DND-41 (cell line): ENCODE measurements at regions not wholly inside any gene's neighbourhood (a gene's known extent, or its start where the extent isn't known, plus 50 kb on each side); places are given as distances from the start of the nearest gene placed in this dataset.

Experiments
- ATAC-seq: fragments of 200-7000 bp; cut with Tn5 transposase; 3 replicates; pipeline ENCODE4 v1.9.1; 2021; ENCODE audit warnings: low read depth; ENCODE audit not compliant: insufficient read depth
- DNase-seq: peaks from one replicate; pipeline ENCODE4 v3.0.0-alpha.2; 2020
- H2AFZ ChIP-seq: 2 replicates; pipeline ENCODE4 v1.6.0; 2012; ENCODE audit warnings: low read depth, low read length
- H3K27ac ChIP-seq: 2 replicates; pipeline ENCODE4 v1.5.1; 2012; ENCODE audit warnings: low read length, inconsistent platforms
- H3K27me3 ChIP-seq: fragments of 200-600 bp; sonication (generic); 2 replicates; pipeline ENCODE4 v1.6.0; 2012; ENCODE audit warnings: low read length, mild to moderate bottlenecking, inconsistent platforms; ENCODE audit not compliant: insufficient read depth, poor library complexity
- H3K36me3 ChIP-seq: 2 replicates; pipeline ENCODE4 v1.5.1; 2012; ENCODE audit warnings: low read length, inconsistent platforms; ENCODE audit not compliant: insufficient read depth
- H3K4me1 ChIP-seq: 2 replicates; pipeline ENCODE4 v1.5.1; 2012; ENCODE audit warnings: mild to moderate bottlenecking, low read length; ENCODE audit not compliant: insufficient read depth
- H3K4me2 ChIP-seq: 2 replicates; pipeline ENCODE4 v1.6.0; 2012; ENCODE audit warnings: mild to moderate bottlenecking, moderate library complexity, low read length, inconsistent platforms; ENCODE audit not compliant: insufficient read depth
- H3K4me3 ChIP-seq, 2 experiments: fragments of 200-600 bp in 1 of 2; shearing (Covaris generic) in 1 of 2; 2 replicates each; pipeline ENCODE4 v1.5.1; 2012 to 2016; ENCODE audit warnings: inconsistent platforms in 2 of 2, low read length in 2 of 2, mild to moderate bottlenecking in 2 of 2, low read depth in 1 of 2, moderate library complexity in 1 of 2
- H3K79me2 ChIP-seq: 2 replicates; pipeline ENCODE4 v1.6.0; 2012; ENCODE audit warnings: low read length, inconsistent platforms; ENCODE audit not compliant: insufficient read depth
- H3K9ac ChIP-seq: 2 replicates; pipeline ENCODE4 v1.6.0; 2012; ENCODE audit warnings: low read depth, mild to moderate bottlenecking, inconsistent platforms, low read length, moderate library complexity
- H3K9me3 ChIP-seq: 2 replicates; pipeline ENCODE4 v1.5.1; 2012; ENCODE audit warnings: low read length, moderate library complexity, mild to moderate bottlenecking, inconsistent platforms; ENCODE audit not compliant: insufficient read depth, severe bottlenecking
- H4K20me1 ChIP-seq: 2 replicates; pipeline ENCODE4 v1.6.0; 2012; ENCODE audit warnings: low read length; ENCODE audit not compliant: insufficient read depth
- EZH2 ChIP-seq: IDR thresholded peaks from 3 replicates; pipeline ENCODE4 v1.6.1; 2012; ENCODE audit warnings: borderline replicate concordance, low read depth, mild to moderate bottlenecking, moderate library complexity, low read length, inconsistent platforms; ENCODE audit not compliant: severe bottlenecking
- TF ChIP-seq, protein P1 (sequence below): IDR thresholded peaks from 2 replicates; pipeline ENCODE4 v1.5.1; 2012; ENCODE audit warnings: borderline replicate concordance, low read length, moderate library complexity, mild to moderate bottlenecking; ENCODE audit not compliant: poor library complexity, severe bottlenecking; ENCODE audit errors: extremely low read depth

DNA sequence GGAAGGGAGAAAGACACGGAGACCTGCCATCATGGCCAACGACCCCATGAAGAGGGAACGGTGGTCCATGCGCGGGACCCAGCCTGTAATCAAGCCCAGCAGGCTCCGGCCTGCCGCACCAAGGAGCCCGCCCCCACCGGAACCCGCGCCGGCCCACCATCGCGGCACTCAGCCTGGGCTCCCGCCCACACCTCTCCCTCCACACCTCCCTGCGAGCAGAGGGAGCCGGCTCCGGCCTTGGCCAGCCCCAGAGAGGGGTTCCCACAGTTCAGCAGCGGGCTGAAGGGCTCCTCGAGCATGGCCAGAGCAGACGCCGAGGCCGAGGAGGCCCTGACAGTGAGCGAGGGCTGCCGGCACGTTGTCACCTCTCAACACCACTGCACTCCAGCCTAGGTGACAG is 1302.8 kb upstream of the CNTN5 start:
- Histone ChIP-seq H3K4me3 (no peak overlapping the region), H4K20me1 (no peaks in the 10 kb centered on the region), H3K9me3 (no peaks in the 10 kb centered on the region), H3K4me2 (no peak overlapping the region), H3K4me1 (no peaks in the 10 kb centered on the region), H2AFZ (no peak overlapping the region), H3K36me3 (no peaks in the 10 kb centered on the region), H3K79me2 (no peaks in the 10 kb centered on the region), H3K9ac (no peak overlapping the region), H3K27me3 (no peaks in the 10 kb centered on the region), H3K27ac (no peak overlapping the region)
- DNase-seq (no peak), ATAC-seq (no peak)
- TF ChIP-seq EZH2: no peak
- TF ChIP-seq, protein P1, sequence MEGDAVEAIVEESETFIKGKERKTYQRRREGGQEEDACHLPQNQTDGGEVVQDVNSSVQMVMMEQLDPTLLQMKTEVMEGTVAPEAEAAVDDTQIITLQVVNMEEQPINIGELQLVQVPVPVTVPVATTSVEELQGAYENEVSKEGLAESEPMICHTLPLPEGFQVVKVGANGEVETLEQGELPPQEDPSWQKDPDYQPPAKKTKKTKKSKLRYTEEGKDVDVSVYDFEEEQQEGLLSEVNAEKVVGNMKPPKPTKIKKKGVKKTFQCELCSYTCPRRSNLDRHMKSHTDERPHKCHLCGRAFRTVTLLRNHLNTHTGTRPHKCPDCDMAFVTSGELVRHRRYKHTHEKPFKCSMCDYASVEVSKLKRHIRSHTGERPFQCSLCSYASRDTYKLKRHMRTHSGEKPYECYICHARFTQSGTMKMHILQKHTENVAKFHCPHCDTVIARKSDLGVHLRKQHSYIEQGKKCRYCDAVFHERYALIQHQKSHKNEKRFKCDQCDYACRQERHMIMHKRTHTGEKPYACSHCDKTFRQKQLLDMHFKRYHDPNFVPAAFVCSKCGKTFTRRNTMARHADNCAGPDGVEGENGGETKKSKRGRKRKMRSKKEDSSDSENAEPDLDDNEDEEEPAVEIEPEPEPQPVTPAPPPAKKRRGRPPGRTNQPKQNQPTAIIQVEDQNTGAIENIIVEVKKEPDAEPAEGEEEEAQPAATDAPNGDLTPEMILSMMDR: no peak

- DNase-seq (no peak), ATAC-seq (no peak)
- Histone ChIP-seq H3K9ac (no peak overlapping the region), H3K36me3 (no peaks in the 10 kb centered on the region), H4K20me1 (no peaks in the 10 kb centered on the region), H3K27me3 (no peaks in the 10 kb centered on the region), H2AFZ (no peak overlapping the region), H3K4me3 (no peak overlapping the region), H3K4me1 (no peaks in the 10 kb centered on the region), H3K9me3 (no peaks in the 10 kb centered on the region), H3K4me2 (no peak overlapping the region), H3K79me2 (no peaks in the 10 kb centered on the region), H3K27ac (no peak overlapping the region)
- TF ChIP-seq EZH2: no peak
- TF ChIP-seq, protein P1: no peak
Measured at GRCh38 chr11:97722065-97722464, 1298.7 kb upstream of the CNTN5 start.

DNA sequence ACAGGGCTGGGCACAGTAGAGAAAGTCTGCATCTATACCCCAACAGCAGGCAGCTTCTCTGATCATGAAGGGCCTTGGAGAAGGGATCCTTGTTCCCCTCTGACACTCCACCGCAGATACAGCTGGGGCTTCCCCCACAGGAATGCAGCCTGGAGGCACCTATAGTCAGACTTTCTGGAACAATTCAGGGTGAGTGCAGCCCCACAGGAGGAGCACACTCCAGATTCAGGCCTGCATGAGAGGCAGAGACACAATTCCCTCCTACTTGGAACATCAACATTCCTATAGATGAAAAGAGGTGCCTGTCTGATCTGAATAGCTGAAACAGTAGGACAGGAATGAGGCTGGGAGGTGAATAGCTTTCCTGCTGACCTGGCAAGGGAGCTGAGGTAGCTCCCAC is 1298.0 kb upstream of the CNTN5 start:
- H3K27ac ChIP-seq: no peak overlapping the region
- no peak for TF ChIP-seq EZH2
- TF ChIP-seq, protein P1: no peak
- H3K9me3 ChIP-seq: no peaks in the 10 kb centered on the region
- ATAC-seq: no peak
- no peaks in the 10 kb centered on the region for H3K4me1 ChIP-seq
- no peaks in the 10 kb centered on the region for H3K79me2 ChIP-seq
- no peaks in the 10 kb centered on the region for H3K36me3 ChIP-seq
- no peak overlapping the region for H3K4me2 ChIP-seq
- no peak overlapping the region for H3K9ac ChIP-seq
- H3K27me3 ChIP-seq: no peaks in the 10 kb centered on the region
- H4K20me1 ChIP-seq: no peaks in the 10 kb centered on the region
- DNase-seq: no peak
- H2AFZ ChIP-seq: no peak overlapping the region
- no peak overlapping the region for H3K4me3 ChIP-seq

DNA sequence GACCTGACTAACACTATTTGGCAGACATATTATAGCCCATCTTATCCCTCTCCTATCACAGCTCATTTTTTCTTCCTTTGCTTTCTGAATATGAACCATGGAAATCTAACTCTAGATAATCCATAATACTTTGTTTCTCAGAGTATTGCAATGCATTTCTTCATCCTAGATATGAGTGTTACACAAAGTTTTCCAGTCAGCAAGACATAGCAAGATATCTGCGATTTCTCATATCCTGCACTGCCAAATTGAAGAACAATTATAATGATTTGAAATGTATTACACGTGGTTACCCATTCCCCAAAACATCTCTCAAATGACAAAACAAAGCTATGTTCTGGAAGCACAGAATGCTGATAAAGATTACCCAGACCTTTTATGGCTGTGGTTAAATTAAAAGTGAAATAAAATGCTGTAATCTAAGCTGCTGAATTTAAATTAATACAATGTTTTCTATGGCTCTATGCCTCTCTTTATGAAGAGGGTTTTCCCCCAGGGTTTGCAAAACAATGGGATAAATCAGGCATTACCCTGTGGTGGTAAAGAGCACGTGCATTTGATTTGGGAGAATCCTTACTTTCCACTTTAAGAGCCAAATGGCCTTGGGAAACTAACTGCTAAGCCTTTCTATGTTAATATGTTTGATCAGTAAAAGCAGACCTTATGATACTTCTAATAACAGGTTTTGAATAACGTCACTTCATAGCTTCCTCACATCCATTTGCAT is 1291.0 kb upstream of the CNTN5 start:
- no peaks in the 10 kb centered on the region for H3K27me3 ChIP-seq
- no peaks in the 10 kb centered on the region for H3K4me1 ChIP-seq
- no peaks in the 10 kb centered on the region for H3K36me3 ChIP-seq
- no peak for ATAC-seq
- H3K9me3 ChIP-seq: no peaks in the 10 kb centered on the region
- no peak for TF ChIP-seq EZH2
- TF ChIP-seq, protein P1: no peak
- no peak overlapping the region for H3K27ac ChIP-seq
- DNase-seq: no peak
- H2AFZ ChIP-seq: no peak overlapping the region
- H3K4me2 ChIP-seq: no peak overlapping the region
- no peaks in the 10 kb centered on the region for H3K79me2 ChIP-seq
- no peak overlapping the region for H3K4me3 ChIP-seq
- no peak overlapping the region for H3K9ac ChIP-seq
- H4K20me1 ChIP-seq: no peaks in the 10 kb centered on the region
